ENCODE measurements at regions not wholly inside any gene's neighbourhood (a gene's known extent, or its start where the extent isn't known, plus 50 kb on each side); places are given as distances from the start of the nearest gene placed in this dataset.
A peak's percentile ranks its signal among the peaks of the same experiment; 100 is the strongest.
"Not testable (repeated sequence)": the region's sequence is repeated elsewhere in the genome, so short reads cannot be mapped to it uniquely, and the experiment has no call there.

GRCh38 chr12:9348906-9349518, 140.8 kb upstream of the PZP start:
- Mint-ChIP-seq H3K27me3 (no peaks in the 10 kb centered on the region), H3K27ac (no peak overlapping the region), H3K9me3 (peaks cover 0 to 4% (median 3%) of the 10 kb centered on the region in 3 donors), H3K4me1 (no peaks in the 10 kb centered on the region), H3K36me3 (peaks cover 2% of the 10 kb centered on the region), H3K4me3 (no peak overlapping the region)

GRCh38 chr12:9347328-9348127, 139.3 kb upstream of the PZP start:
- Mint-ChIP-seq H3K27ac (no peak overlapping the region), H3K4me3 (no peak overlapping the region), H3K9me3 (peaks cover 0 to 3% (median 0%) of the 10 kb centered on the region in 3 donors), H3K27me3 (no peaks in the 10 kb centered on the region), H3K36me3 (peaks cover 2% of the 10 kb centered on the region), H3K4me1 (no peaks in the 10 kb centered on the region)

DNA sequence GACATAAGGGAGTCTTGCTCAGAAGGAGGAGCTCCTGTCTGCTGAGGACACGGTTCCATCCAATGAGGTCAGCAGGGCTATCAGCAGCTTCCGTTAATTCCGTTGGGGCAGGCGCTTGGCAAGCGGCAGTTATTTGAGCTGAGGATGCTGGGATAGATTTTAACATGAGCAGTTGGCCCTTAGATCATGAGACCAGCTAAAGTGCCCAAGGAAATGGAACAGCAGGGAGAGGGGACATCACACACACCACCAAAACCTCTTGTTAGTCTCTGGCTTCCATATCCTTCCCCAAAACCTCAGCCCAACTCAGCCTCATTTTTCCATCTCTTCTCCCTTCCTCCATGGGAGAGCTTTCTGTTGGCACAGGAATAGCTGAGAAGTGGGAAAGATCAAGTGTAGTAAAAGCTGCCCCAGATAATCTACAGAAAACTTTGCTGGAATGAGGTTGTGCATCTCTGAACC, 138.7 kb upstream of the PZP start:
- Mint-ChIP-seq H3K4me3 (no peak overlapping the region), H3K9me3 (no peaks in the 10 kb centered on the region), H3K36me3 (peaks cover 2% of the 10 kb centered on the region), H3K4me1 (no peaks in the 10 kb centered on the region), H3K27ac (no peak overlapping the region), H3K27me3 (no peaks in the 10 kb centered on the region)

GRCh38 chr12:9345171-9345570, 137.0 kb upstream of the PZP start:
- Mint-ChIP-seq H3K27ac (no peak overlapping the region), H3K36me3 (peaks cover 2% of the 10 kb centered on the region), H3K27me3 (no peaks in the 10 kb centered on the region), H3K9me3 (no peaks in the 10 kb centered on the region), H3K4me3 (no peak overlapping the region), H3K4me1 (no peaks in the 10 kb centered on the region)

GRCh38 chr12:9344541-9344940, 136.3 kb upstream of the PZP start:
- Mint-ChIP-seq H3K27ac (no peak overlapping the region), H3K27me3 (no peaks in the 10 kb centered on the region), H3K4me1 (no peaks in the 10 kb centered on the region)

DNA sequence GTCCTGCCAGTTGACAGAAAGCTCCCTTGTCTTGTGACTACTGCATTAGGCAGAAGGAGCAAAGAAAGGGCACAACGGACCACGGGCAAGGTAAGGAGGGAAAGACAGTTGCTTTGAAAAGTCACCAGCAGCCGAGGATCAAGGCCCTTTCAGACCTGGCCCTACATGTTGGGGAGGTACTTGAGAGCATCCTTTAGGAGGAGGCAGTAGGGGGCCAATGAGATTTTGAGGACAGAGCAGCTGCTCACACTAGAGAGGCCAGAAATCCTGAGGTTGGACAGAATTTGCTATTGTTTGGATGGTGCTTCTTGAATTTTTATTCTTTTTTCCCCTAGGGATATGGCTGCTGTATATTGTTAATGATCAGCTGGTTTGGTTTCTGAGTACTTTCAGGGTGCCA, 135.5 kb upstream of the PZP start:
- H3K4me1 Mint-ChIP-seq = no peaks in the 10 kb centered on the region
- no peaks in the 10 kb centered on the region for H3K27me3 Mint-ChIP-seq

More at GRCh38 chr12:9344541-9344940, 136.3 kb upstream of the PZP start:
- Mint-ChIP-seq H3K9me3 (no peaks in the 10 kb centered on the region), H3K4me3 (no peak overlapping the region), H3K36me3 (peaks cover 2% of the 10 kb centered on the region)

DNA sequence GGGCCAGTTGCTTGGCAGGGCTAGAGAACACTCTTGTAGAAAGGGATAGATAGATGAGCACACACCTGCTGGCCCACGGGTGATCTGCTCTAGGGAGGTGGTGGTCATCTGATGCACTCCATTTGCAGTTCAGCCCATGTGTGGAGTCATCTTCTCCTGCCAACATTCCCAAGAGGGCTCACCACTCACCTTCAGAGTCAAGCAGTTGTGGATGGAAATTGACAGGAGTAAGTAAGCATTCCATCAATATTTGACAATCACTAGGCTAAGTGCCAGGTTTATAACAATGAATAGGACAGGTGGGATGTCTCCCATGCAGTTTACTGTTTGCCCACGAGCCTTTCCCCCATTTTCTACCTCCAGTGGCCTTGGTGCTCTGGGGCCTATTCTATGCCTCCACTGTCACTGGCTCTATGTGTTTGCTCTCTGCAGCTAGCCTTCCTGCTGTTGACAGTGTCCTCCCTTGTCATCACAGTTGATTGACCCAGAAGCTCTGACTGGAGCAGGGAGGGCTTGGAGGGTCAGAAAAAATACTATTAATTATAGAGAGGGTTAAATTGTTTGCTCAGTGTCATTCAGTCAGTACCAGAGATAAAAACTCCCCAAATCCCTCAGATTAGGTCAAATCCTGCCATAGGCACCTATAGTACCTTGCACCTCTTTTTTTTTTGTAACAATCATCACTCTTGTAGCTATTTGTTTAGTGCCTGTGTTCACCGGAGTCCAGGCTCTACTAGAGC, 134.6 kb upstream of the PZP start:
- Mint-ChIP-seq H3K4me1 (no peaks in the 10 kb centered on the region), H3K27ac (no peak overlapping the region), H3K27me3 (no peaks in the 10 kb centered on the region), H3K4me3 (no peak overlapping the region), H3K36me3 (peaks cover 2% of the 10 kb centered on the region), H3K9me3 (no peaks in the 10 kb centered on the region)

More for the DNA sequence above, 135.5 kb upstream of the PZP start:
- H3K27ac Mint-ChIP-seq = no peak overlapping the region
- H3K9me3 Mint-ChIP-seq = no peaks in the 10 kb centered on the region
- H3K4me3 Mint-ChIP-seq = no peak overlapping the region
- H3K36me3 Mint-ChIP-seq = peaks cover 2% of the 10 kb centered on the region

DNA sequence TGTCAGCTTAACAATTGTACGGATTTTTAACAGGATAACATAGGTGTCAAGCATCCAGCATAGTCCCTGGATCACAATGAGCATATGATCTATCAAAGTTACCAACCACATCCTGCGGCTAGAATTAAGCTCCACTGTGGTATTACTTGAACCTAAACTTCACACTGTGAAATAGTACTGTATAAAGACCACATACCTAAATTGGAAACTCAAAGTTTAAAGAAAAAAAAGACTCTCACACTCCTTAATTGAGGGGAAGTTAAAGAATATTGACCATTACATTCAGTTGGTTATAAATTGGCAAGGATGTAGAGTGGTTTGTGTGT, 133.0 kb upstream of the PZP start:
- Mint-ChIP-seq H3K9me3 (peaks cover 0 to 3% (median 2%) of the 10 kb centered on the region in 3 donors), H3K4me3 (no peak overlapping the region), H3K27ac (no peak overlapping the region), H3K4me1 (no peaks in the 10 kb centered on the region), H3K36me3 (peaks cover 2% of the 10 kb centered on the region), H3K27me3 (no peaks in the 10 kb centered on the region)

GRCh38 chr12:9340422-9341259, 132.4 kb upstream of the PZP start:
- H3K27me3 Mint-ChIP-seq = no peaks in the 10 kb centered on the region
- H3K4me3 Mint-ChIP-seq = no peak overlapping the region
- peaks cover 2% of the 10 kb centered on the region for H3K36me3 Mint-ChIP-seq
- peaks cover 0 to 4% (median 4%) of the 10 kb centered on the region in 3 donors for H3K9me3 Mint-ChIP-seq
- no peaks in the 10 kb centered on the region for H3K4me1 Mint-ChIP-seq
- H3K27ac Mint-ChIP-seq = no peak overlapping the region

- peaks cover 0 to 3% (median 0%) of the 10 kb centered on the region in 3 donors for H3K4me1 Mint-ChIP-seq
- H3K4me3 Mint-ChIP-seq = no peak overlapping the region
- H3K27ac Mint-ChIP-seq = no peak overlapping the region
- H3K36me3 Mint-ChIP-seq = no peaks in the 10 kb centered on the region
- peaks cover 0 to 4% (median 4%) of the 10 kb centered on the region in 3 donors for H3K9me3 Mint-ChIP-seq
- no peaks in the 10 kb centered on the region for H3K27me3 Mint-ChIP-seq
These were observed 129.5 kb upstream of the PZP start for GRCh38 chr12:9337656-9338055.

DNA sequence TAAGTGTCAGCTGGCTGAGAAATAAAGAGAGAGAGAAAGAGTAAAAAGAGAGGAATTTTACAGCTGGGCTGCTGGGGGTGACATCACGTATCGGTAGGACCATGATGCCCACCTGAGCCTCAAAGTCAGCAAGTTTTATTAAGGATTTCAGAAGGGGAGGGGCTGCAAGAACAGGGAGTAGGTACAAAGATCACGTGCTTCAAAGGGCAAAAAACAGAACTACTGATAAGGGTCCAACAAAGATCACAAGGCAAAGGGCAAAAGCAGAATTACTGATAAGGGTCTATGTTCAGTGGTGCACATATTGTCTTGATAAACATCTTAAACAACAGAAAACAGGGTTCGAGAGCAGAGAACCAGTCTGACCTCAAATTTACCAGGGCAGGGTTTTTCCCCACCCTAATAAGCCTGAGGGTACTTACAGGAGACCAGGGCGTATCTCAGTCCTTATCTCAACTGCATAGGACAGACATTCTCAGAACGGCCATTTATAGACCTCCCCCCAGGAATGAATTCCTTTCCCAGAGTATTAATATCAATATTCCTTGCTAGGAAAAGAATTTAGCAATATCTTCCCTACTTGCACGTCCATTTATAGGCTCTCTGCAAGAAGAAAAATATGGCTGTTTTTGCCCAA, 128.3 kb upstream of the PZP start:
- H3K4me1 Mint-ChIP-seq, H3K9me3 Mint-ChIP-seq, H3K27me3 Mint-ChIP-seq, H3K4me3 Mint-ChIP-seq, H3K36me3 Mint-ChIP-seq: not testable (repeated sequence)
- peak overlapping the region in 1 of 3 donors; percentile 16 for H3K27ac Mint-ChIP-seq

- H3K4me3 Mint-ChIP-seq = no peak overlapping the region
- peaks cover 0 to 4% (median 4%) of the 10 kb centered on the region in 3 donors for H3K9me3 Mint-ChIP-seq
- H3K4me1 Mint-ChIP-seq = peaks cover 0 to 6% (median 6%) of the 10 kb centered on the region in 3 donors
- H3K36me3 Mint-ChIP-seq = no peaks in the 10 kb centered on the region
- no peaks in the 10 kb centered on the region for H3K27me3 Mint-ChIP-seq
- H3K27ac Mint-ChIP-seq = peak overlapping the region in 1 of 3 donors; percentile 16
These were observed 127.7 kb upstream of the PZP start for GRCh38 chr12:9335867-9336266.

DNA sequence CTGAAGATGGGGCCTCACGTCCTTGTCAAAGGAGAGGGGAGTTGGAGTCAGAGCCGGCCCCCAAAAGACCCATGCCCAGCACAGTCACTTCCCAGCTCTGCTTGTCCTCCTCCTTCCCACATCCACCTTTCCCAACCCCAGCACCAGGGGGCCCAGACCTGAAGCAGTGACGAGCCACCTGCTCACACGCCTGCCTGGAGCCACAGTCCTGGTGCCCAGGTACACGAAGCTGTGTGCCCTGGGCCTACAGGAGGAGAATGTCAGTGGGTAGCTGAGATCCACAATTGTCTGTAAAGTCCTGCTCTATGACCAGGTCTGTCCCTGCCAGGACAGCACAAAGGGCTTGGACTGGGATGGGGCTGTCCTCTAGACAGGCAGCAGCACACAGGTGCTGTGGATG, 126.8 kb upstream of the PZP start:
- Mint-ChIP-seq H3K9me3 (peaks cover 0 to 4% (median 4%) of the 10 kb centered on the region in 3 donors), H3K4me1 (peaks cover 0 to 6% (median 6%) of the 10 kb centered on the region in 3 donors), H3K27me3 (no peaks in the 10 kb centered on the region), H3K4me3 (no peak overlapping the region), H3K36me3 (no peaks in the 10 kb centered on the region), H3K27ac (no peak overlapping the region)

DNA sequence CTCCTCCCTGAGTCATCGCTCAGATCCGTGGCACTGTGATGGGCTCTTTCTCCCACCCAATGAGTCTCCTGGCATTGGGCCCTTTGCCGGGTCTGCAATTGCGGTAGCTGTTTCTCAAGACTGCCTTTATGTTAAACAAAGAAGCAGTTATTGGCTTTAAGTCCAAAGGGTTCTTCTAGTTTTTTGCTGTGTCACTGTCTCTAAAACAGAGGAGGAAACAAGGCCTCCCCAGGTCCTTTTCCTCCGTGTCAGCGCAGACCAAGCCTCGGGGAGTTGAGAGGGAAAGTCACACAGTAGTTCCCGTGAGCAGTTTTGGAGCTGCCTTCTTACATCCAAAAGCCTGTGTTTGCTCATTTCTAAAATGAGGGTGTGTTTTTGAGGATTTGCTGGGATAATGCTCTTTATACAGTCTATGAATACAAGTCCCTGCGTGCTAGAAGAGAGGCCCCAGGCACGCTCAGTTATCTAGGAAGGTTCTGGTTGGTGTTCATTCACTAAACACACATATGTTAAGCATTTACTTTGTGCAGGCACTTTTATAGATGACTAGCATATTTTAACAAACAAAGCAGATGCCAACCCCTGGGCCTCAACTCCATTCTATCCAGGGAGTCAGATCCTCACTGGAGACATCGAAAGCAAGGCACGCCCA, 126.0 kb upstream of the PZP start:
- Mint-ChIP-seq H3K27ac (no peak overlapping the region), H3K9me3 (peaks cover 0 to 4% (median 4%) of the 10 kb centered on the region in 3 donors), H3K36me3 (no peaks in the 10 kb centered on the region), H3K4me3 (no peak overlapping the region), H3K4me1 (peaks cover 0 to 6% (median 6%) of the 10 kb centered on the region in 3 donors), H3K27me3 (no peaks in the 10 kb centered on the region)

All from IgD-negative memory B cell (primary cell).